Choroid plexus epithelial cell (primary cell): ENCODE measurements at regions not wholly inside any gene's neighbourhood (a gene's known extent, or its start where the extent isn't known, plus 50 kb on each side); places are given as distances from the start of the nearest gene placed in this dataset.

Experiments
- DNase-seq: peaks from one replicate; pipeline ENCODE4 v3.0.0-alpha.2; 2010; ENCODE audit warnings: low read depth
- H3K4me3 ChIP-seq: 2 replicates; pipeline ENCODE4 v1.5.1; 2011; ENCODE audit warnings: low read depth, mild to moderate bottlenecking, control low read depth, low read length, moderate library complexity
- CTCF ChIP-seq: conservative IDR thresholded peaks from 2 replicates; pipeline ENCODE4 v1.5.1; 2011; ENCODE audit warnings: low read depth, mild to moderate bottlenecking, control low read depth, inconsistent platforms, low read length, moderate library complexity

GRCh38 chr15:38689522-38689921 is 124.9 kb upstream of the RASGRP1 start:
- H3K4me3 ChIP-seq, result no peak overlapping the region
- no peak for TF ChIP-seq CTCF
- no peak for DNase-seq

DNA sequence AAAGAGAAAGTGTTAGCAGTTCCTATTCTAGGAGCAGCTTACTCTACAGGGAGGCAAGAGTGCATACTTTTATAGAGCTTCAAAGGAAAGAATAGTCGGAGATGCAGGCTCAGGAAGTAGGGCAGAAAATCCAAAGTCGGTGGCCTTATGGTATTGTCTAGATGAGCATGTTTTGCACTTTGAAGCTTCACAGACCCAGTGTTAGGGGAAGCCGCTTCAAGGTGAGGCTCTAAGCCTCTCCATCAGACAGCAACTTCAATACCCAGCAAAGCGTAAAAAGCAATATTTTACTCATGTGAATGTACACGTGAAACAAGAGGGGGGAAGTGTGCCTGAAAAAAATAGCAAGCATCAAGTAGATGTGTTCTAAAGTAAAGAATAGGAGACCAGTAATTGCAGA is 125.6 kb upstream of the RASGRP1 start:
- DNase-seq, result no peak
- no peak for TF ChIP-seq CTCF
- no peak overlapping the region for H3K4me3 ChIP-seq

DNA sequence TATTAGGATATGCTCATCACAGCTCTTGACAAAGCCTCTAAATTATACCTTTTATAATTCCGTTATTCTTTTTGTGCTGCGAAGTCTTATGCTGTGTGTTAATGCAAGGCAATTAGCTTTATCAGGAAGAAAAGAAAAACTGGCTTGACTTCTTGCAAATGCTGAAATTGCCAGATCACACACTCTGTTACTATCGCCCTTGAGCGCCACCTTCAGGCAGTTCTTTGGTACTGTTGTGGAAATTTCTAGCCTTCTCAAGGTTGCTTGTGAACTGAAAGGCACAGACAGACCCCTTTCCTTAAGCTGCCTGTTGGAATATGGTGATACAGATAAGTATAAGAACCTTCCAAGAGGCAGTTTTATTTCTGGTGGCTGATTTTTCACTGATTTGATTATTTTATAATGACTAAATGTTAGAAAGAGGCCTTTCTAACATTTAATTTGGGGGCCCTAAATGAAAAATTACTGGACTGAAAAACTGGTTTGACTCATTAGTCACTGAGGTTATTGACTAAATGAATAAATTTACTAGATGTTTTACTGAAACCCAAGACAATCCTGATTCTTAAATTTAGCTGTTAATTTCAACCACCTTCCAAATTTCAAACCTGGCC is 126.2 kb upstream of the RASGRP1 start:
- DNase-seq, result peak; percentile 86
- peak; percentile 91 for TF ChIP-seq CTCF
- no peak overlapping the region for H3K4me3 ChIP-seq

GRCh38 chr15:38691377-38691776 is 126.8 kb upstream of the RASGRP1 start:
- H3K4me3 ChIP-seq, result no peak overlapping the region
- DNase-seq, result no peak
- no peak for TF ChIP-seq CTCF

DNA sequence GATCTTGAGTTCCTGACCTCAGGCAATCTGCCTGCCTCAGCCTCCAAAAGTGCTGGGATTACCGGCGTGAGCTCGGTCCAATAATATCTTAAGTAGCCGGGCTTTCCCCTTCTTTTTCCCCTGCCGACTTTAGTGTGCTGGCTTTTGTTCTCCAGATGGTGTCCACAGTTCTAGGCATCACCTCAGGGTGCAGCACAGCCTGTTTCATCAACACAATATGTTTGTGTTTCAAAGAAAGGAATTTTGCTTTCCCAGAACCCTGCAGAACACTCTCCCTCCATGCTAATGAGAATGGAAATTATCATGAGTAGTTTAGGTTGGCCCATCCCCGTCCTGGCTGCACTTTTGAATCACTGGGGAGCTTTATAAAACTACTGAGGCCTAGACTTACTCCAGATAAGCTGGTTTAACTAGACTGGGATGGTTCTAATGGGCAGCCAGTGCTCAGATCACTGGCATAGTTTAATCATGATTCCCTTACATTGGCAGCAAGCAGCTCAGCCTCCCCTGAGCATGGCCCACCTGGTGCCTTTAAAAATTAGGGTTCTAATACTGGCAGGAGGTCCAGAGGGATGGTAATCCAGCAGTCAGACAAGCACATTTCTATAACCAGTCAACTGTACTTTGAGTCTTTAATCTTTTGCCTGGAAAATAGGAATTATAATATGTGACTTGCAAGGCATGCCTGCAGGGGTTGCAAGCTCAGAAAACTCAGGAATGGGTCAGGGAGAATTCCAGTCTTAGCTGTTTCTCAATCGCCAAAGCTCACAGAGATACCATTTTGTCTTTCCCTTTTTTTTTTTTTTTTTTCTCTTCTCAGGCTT is 127.6 kb upstream of the RASGRP1 start:
- no peak overlapping the region for H3K4me3 ChIP-seq
- TF ChIP-seq CTCF, result no peak
- peak; percentile 54 for DNase-seq

DNA sequence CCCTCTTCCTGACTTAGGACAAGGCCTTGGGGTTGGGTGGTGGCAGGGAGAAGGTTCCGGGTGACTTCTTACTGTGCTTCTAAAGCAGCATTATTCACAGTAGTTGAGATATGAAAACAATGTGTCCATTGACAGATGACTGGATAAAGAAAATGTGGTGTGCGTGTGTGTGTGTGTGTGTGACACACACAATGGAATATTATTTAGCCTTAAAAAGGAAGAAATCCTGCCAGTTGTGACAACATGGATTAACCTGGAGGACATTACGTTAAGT is 128.1 kb upstream of the RASGRP1 start:
- DNase-seq, result no peak
- no peak for TF ChIP-seq CTCF
- no peak overlapping the region for H3K4me3 ChIP-seq
